SK-N-SH treated with all-trans-retinoic acid at 6 μM for 48 hours (cell line): ENCODE measurements at regions not wholly inside any gene's neighbourhood (a gene's known extent, or its start where the extent isn't known, plus 50 kb on each side); places are given as distances from the start of the nearest gene placed in this dataset.

ENCODE experiments used
- ARNTL ChIP-seq: fragments of 450-650 bp; formaldehyde crosslinking; IDR thresholded peaks from 2 replicates; pipeline ENCODE4 v1.5.0; 2020; ENCODE audit warnings: low read depth, mild to moderate bottlenecking, moderate library complexity, borderline replicate concordance
- BACH2 ChIP-seq: fragments of 250-450 bp; sonication (Bioruptor Pico); IDR thresholded peaks from 2 replicates; pipeline ENCODE4 v1.9.0; 2021; ENCODE audit warnings: mild to moderate bottlenecking, borderline replicate concordance
- CREB5 ChIP-seq: fragments of 250-450 bp; sonication (Bioruptor Pico); IDR thresholded peaks from 2 replicates; pipeline ENCODE4 v1.5.1; 2020; ENCODE audit warnings: low read depth, mild to moderate bottlenecking, moderate library complexity
- CSRNP3 ChIP-seq: fragments of 250-450 bp; sonication (Bioruptor Pico); IDR thresholded peaks from 2 replicates; pipeline ENCODE4 v1.5.1; 2021; ENCODE audit warnings: mild to moderate bottlenecking, moderate library complexity
- ISL1 ChIP-seq: fragments of 250-450 bp; sonication (Bioruptor Pico); IDR thresholded peaks from 2 replicates; pipeline ENCODE4 v2.1.2; 2022; ENCODE audit warnings: mild to moderate bottlenecking, moderate library complexity
- OSR1 ChIP-seq: fragments of 250-450 bp; sonication (Bioruptor Pico); IDR thresholded peaks from 2 replicates; pipeline ENCODE4 v1.8.0; 2022; ENCODE audit warnings: moderate library complexity, mild to moderate bottlenecking, inconsistent platforms
- POU6F1 ChIP-seq: fragments of 250-450 bp; sonication (Bioruptor Pico); IDR thresholded peaks from 2 replicates; pipeline ENCODE4 v1.8.0; 2021; ENCODE audit warnings: low read depth, mild to moderate bottlenecking, moderate library complexity, borderline replicate concordance
- RARB ChIP-seq: fragments of 250-450 bp; sonication (Bioruptor Pico); IDR thresholded peaks from 2 replicates; pipeline ENCODE4 v1.8.0; 2021; ENCODE audit warnings: mild to moderate bottlenecking, moderate library complexity
- SNAI2 ChIP-seq: fragments of 250-450 bp; sonication (Bioruptor Pico); IDR thresholded peaks from 2 replicates; pipeline ENCODE4 v1.5.0; 2020; ENCODE audit warnings: mild to moderate bottlenecking, moderate library complexity
- TSHZ2 ChIP-seq: fragments of 250-450 bp; sonication (Bioruptor Pico); IDR thresholded peaks from 2 replicates; pipeline ENCODE4 v1.5.0; 2020; ENCODE audit warnings: mild to moderate bottlenecking, moderate library complexity
- ZFP3 ChIP-seq: fragments of 250-450 bp; sonication (Bioruptor Pico); IDR thresholded peaks from 2 replicates; pipeline ENCODE4 v1.5.0; 2020; ENCODE audit warnings: mild to moderate bottlenecking, moderate library complexity
- ZFP30 ChIP-seq: fragments of 450-650 bp; formaldehyde crosslinking; IDR thresholded peaks from 2 replicates; pipeline ENCODE4 v1.5.0; 2022; ENCODE audit warnings: mild to moderate bottlenecking, moderate library complexity
- ZNF565 ChIP-seq: fragments of 450-650 bp; formaldehyde crosslinking; conservative IDR thresholded peaks from 2 replicates; pipeline ENCODE4 v1.5.0; 2020; ENCODE audit warnings: low read depth, mild to moderate bottlenecking, moderate library complexity
- ZNF8 ChIP-seq: fragments of 450-650 bp; formaldehyde crosslinking; IDR thresholded peaks from 2 replicates; pipeline ENCODE4 v1.5.0; 2020; ENCODE audit warnings: mild to moderate bottlenecking, moderate library complexity

GRCh38 chr10:21363092-21363730 is 162.3 kb downstream of the SKIDA1 start:
- no peak for TF ChIP-seq OSR1 (CRISPR knock-in tag)
- TF ChIP-seq ZNF8 = no peak
- no peak for TF ChIP-seq ZNF565 (CRISPR knock-in tag)
- TF ChIP-seq CSRNP3 (CRISPR knock-in tag) = no peak
- TF ChIP-seq ISL1 = no peak
- no peak for TF ChIP-seq BACH2 (CRISPR knock-in tag)
- no peak for TF ChIP-seq POU6F1 (CRISPR knock-in tag)
- no peak for TF ChIP-seq ARNTL
- no peak for TF ChIP-seq CREB5 (CRISPR knock-in tag)
- no peak for TF ChIP-seq ZFP30
- TF ChIP-seq SNAI2 (CRISPR knock-in tag) = no peak
- TF ChIP-seq RARB (CRISPR knock-in tag) = no peak
- TF ChIP-seq ZFP3 (CRISPR knock-in tag) = no peak
- TF ChIP-seq TSHZ2 = no peak
